ENCODE measurements at regions not wholly inside any gene's neighbourhood (a gene's known extent, or its start where the extent isn't known, plus 50 kb on each side); places are given as distances from the start of the nearest gene placed in this dataset.

- DNase-seq, result no peak
Observed at GRCh38 chr9:88659126-88659525, 124.1 kb downstream of the NXNL2 start.

GRCh38 chr9:88660611-88661010 lies 125.6 kb downstream of the NXNL2 start:
- DNase-seq, result peak in 1 of 5 experiments; percentile 7

GRCh38 chr9:88661759-88662158 lies 126.8 kb downstream of the NXNL2 start:
- no peak for DNase-seq

- no peak for DNase-seq
Observed at GRCh38 chr9:88663771-88664419, 128.9 kb downstream of the NXNL2 start.

- DNase-seq, result no peak
Observed at GRCh38 chr9:88664773-88665172, 129.8 kb downstream of the NXNL2 start.

- no peak for DNase-seq
Observed at GRCh38 chr9:88672874-88673689, 138.1 kb downstream of the NXNL2 start.

- no peak for DNase-seq
Observed at GRCh38 chr9:88673886-88674285, 138.9 kb downstream of the NXNL2 start.

GRCh38 chr9:88676644-88677043 lies 141.7 kb downstream of the NXNL2 start:
- no peak for DNase-seq

- DNase-seq, result no peak
Observed at GRCh38 chr9:88678008-88678407, 143.0 kb downstream of the NXNL2 start.

- no peak for DNase-seq
Observed at GRCh38 chr9:88678431-88678830, 143.5 kb downstream of the NXNL2 start.

- no peak for DNase-seq
Observed at GRCh38 chr9:88680041-88680440, 145.1 kb downstream of the NXNL2 start.

GRCh38 chr9:88680505-88681160 lies 145.7 kb downstream of the NXNL2 start:
- DNase-seq, result no peak

- DNase-seq, result no peak
Observed at GRCh38 chr9:88681434-88681833, 146.5 kb downstream of the NXNL2 start.

- DNase-seq, result no peak
Observed at GRCh38 chr9:88682431-88682831, 147.5 kb downstream of the NXNL2 start.

GRCh38 chr9:88684046-88684445 lies 149.1 kb downstream of the NXNL2 start:
- no peak for DNase-seq

GRCh38 chr9:88684845-88685244 lies 149.9 kb downstream of the NXNL2 start:
- DNase-seq, result no peak

GRCh38 chr9:88685966-88686365 lies 151.0 kb downstream of the NXNL2 start:
- DNase-seq, result no peak

- no peak for DNase-seq
Observed at GRCh38 chr9:88689509-88690298, 154.7 kb downstream of the NXNL2 start.

GRCh38 chr9:88690628-88691027 lies 155.7 kb downstream of the NXNL2 start:
- no peak for DNase-seq

- no peak for DNase-seq
Observed at GRCh38 chr9:88691091-88691490, 156.1 kb downstream of the NXNL2 start.

- no peak for DNase-seq
Observed at GRCh38 chr9:88691811-88692210, 156.8 kb downstream of the NXNL2 start.

- DNase-seq, result no peak
Observed at GRCh38 chr9:88692827-88693226, 157.8 kb downstream of the NXNL2 start.

- no peak for DNase-seq
Observed at GRCh38 chr9:88694625-88695024, 159.6 kb downstream of the NXNL2 start.

Measured in T-helper 2 cell (primary cell).